ENCODE measurements at regions not wholly inside any gene's neighbourhood (a gene's known extent, or its start where the extent isn't known, plus 50 kb on each side); places are given as distances from the start of the nearest gene placed in this dataset.

DNA sequence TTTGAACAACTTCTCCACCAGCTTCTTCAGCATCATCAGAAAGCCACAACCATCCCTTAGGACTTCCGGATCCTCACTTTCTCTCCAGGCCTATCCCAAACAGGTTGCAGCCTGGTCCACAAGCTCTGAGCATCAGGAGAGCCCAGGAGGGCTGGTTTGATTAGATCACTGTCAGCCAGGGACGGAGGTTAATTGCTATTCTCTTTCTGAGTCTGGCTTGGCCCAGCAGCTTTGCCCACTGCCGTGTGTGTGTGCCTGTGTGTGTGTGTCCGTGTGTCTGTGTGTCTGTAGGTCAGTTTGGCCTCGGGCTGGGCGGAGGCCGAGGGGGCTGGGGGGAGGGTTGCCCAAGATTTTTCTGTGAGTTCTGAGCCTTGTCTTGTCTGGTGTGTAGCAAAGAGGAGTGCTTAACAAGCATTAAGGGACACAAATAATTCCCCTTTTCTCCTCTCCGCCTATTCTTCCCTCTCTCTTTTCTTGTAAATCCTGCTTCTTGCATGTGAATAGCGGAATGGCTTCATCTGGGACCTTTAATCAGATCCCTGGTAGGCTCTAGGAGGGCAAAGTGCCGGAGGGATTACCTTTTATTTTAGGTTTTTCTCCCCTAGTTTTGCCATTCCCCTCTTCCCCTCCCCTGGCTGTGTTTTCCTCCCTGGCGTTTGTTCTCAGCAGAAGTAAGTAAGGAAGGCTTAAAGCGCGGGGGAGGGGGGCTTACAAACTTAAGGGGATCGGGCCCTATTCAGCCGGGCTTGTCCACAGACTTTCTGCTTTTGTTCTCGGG, 138.2 kb upstream of the LHX5 start:
- ChIA-PET CTCF (no interaction called here), POLR2A (no interaction called here)
- DNase-seq: no peak
- Mint-ChIP-seq H3K9me3 (peaks cover 3% of the 10 kb centered on the region), H3K27me3 (peaks cover 41% of the 10 kb centered on the region), H3K4me1 (no peaks in the 10 kb centered on the region), H3K4me3 (no peak overlapping the region), H3K36me3 (ENCODE audit: low read depth) (no peaks in the 10 kb centered on the region), H3K27ac (no peak overlapping the region)
- no peak for ATAC-seq (ENCODE audit: low read depth)
- intact Hi-C loops (cut with micrococcal nuclease): no loop called here
- TF ChIP-seq, protein P1, sequence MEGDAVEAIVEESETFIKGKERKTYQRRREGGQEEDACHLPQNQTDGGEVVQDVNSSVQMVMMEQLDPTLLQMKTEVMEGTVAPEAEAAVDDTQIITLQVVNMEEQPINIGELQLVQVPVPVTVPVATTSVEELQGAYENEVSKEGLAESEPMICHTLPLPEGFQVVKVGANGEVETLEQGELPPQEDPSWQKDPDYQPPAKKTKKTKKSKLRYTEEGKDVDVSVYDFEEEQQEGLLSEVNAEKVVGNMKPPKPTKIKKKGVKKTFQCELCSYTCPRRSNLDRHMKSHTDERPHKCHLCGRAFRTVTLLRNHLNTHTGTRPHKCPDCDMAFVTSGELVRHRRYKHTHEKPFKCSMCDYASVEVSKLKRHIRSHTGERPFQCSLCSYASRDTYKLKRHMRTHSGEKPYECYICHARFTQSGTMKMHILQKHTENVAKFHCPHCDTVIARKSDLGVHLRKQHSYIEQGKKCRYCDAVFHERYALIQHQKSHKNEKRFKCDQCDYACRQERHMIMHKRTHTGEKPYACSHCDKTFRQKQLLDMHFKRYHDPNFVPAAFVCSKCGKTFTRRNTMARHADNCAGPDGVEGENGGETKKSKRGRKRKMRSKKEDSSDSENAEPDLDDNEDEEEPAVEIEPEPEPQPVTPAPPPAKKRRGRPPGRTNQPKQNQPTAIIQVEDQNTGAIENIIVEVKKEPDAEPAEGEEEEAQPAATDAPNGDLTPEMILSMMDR (IDR thresholded peaks at IDR 0.05): no peak

DNA sequence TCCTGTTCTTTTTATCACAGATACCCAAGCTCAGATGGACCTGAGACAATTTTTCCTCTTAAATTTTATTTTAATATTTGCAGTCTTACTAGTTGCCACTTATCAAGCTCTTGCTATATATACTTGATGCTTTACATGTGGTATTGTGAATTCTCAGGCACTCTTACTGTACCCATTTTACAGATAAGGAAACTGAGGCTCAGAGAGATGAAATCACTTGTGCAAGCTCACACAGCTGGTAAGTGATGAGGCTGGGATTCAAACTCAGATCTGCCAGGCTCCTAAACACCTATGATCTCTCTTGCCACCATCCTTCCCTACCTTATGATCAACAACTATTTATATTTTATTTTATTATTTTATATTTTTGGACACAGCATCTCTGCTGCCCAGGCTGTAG, 133.0 kb upstream of the LHX5 start:
- H3K27me3 Mint-ChIP-seq: peaks cover 12% of the 10 kb centered on the region
- DNase-seq (no peak), ATAC-seq (ENCODE audit: low read depth) (no peak)
- TF ChIP-seq, protein P1 (IDR thresholded peaks at IDR 0.05): no peak
- intact Hi-C loops (cut with micrococcal nuclease): no loop called here
- no peak overlapping the region for H3K27ac Mint-ChIP-seq
- POLR2A ChIA-PET: no interaction called here
- no peak overlapping the region for H3K4me3 Mint-ChIP-seq
- CTCF ChIA-PET: no interaction called here
- peaks cover 3% of the 10 kb centered on the region for H3K9me3 Mint-ChIP-seq
- no peaks in the 10 kb centered on the region for H3K4me1 Mint-ChIP-seq
- H3K36me3 Mint-ChIP-seq (ENCODE audit: low read depth): no peaks in the 10 kb centered on the region

DNA sequence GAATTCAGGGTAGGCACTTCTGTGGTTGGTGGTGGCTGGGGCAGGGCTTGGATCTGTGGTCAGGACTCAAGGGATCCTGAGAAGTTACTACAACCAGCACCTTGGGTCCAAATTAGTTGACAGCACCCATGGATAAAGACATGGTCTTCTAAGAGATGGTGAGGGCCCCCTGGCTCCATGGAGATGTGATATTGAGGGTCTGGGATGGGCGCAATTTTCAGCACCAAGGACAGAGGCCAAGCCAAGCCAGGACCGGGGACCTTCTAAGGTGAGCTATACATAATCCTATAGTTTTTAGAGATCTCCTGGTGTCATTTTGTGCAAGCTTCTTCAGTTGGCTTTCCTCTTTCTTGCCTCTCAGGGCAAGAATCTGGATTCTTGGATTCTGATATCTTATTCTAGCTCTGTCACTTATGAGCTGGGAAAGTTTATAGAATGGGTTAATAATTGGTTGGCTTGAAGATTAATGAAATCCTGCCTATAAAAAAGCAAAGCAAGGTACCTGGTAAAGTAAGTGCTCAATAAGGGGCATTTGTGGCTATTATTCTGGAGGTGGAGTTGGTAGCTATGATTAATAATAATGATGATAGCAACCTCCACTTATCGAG, 130.1 kb upstream of the LHX5 start:
- DNase-seq: no peak
- intact Hi-C loops (cut with micrococcal nuclease): no loop called here
- no peaks in the 10 kb centered on the region for H3K9me3 Mint-ChIP-seq
- TF ChIP-seq, protein P1 (IDR thresholded peaks at IDR 0.05): no peak
- no peaks in the 10 kb centered on the region for H3K36me3 Mint-ChIP-seq (ENCODE audit: low read depth)
- POLR2A ChIA-PET: no interaction called here
- CTCF ChIA-PET: no interaction called here
- H3K4me3 Mint-ChIP-seq: no peak overlapping the region
- H3K27ac Mint-ChIP-seq: no peak overlapping the region
- H3K4me1 Mint-ChIP-seq: no peaks in the 10 kb centered on the region
- no peak for ATAC-seq (ENCODE audit: low read depth)
- H3K27me3 Mint-ChIP-seq: peaks cover 4% of the 10 kb centered on the region

DNA sequence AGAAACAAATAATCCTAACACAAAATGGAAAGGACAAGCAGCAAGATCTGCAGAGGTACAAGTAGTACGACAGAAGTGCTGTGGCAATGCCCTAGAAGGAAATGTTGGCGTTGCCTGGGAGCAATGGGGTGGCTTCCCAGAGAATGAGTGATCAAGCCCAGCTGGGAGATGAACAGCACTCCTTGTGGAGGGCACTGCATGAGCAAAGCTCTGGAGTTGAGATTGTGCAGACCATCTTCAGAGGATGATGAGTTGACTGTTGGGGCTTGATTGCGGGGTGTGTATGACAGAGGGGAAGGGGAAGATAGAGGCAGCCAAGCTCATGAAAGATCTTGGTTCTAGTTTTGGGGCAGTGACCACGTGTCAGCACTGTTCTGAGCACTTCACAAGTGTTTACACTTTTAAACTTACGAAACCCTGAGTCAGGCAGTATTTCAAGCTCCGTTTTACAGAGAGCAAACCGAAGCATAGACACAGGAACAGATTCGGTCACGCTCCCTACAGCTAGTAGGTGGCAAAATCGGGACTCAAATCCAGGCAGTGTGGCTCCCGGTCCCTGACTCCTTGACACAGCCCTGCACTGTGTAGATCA, 127.2 kb upstream of the LHX5 start:
- H3K9me3 Mint-ChIP-seq: peaks cover 5% of the 10 kb centered on the region
- H3K27ac Mint-ChIP-seq: no peak overlapping the region
- intact Hi-C loops (cut with micrococcal nuclease): no loop called here
- ChIA-PET POLR2A (no interaction called here), CTCF (no interaction called here)
- H3K4me1 Mint-ChIP-seq: no peaks in the 10 kb centered on the region
- H3K36me3 Mint-ChIP-seq (ENCODE audit: low read depth): no peaks in the 10 kb centered on the region
- ATAC-seq (ENCODE audit: low read depth) (no peak), DNase-seq (no peak)
- no peak overlapping the region for H3K4me3 Mint-ChIP-seq
- TF ChIP-seq, protein P1 (IDR thresholded peaks at IDR 0.05): no peak
- peaks cover 13% of the 10 kb centered on the region for H3K27me3 Mint-ChIP-seq

DNA sequence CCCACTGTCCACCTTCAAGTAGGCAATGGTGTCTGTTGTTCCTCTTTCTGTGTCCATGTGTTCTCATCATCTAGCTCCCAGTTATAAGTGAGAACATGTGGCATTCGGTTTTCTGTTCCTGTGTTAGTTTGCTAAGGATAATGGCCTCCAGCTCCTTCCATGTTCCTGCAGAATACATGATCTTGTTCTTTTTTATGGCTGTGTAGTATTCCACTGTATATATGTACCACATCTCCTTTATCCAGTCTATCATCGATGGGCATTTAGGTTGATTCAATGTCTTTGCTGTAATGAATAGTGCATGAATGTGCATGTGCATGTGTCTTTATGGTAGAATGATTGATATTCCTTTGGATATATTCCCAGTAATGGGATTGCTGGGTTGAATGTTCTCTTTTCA, 123.3 kb upstream of the LHX5 start:
- DNase-seq (no peak), ATAC-seq (ENCODE audit: low read depth) (no peak)
- intact Hi-C loops (cut with micrococcal nuclease): no loop called here
- H3K4me3 Mint-ChIP-seq: no peak overlapping the region
- peaks cover 24% of the 10 kb centered on the region for H3K27me3 Mint-ChIP-seq
- peaks cover 10% of the 10 kb centered on the region for H3K4me1 Mint-ChIP-seq
- ChIA-PET CTCF (no interaction called here), POLR2A (no interaction called here)
- H3K36me3 Mint-ChIP-seq (ENCODE audit: low read depth): no peaks in the 10 kb centered on the region
- H3K9me3 Mint-ChIP-seq: peaks cover 7% of the 10 kb centered on the region
- no peak overlapping the region for H3K27ac Mint-ChIP-seq
- TF ChIP-seq, protein P1 (IDR thresholded peaks at IDR 0.05): no peak

Measured in activated B cell treated with CpG ODN at 0.5 μM for 24 hours (primary cell).